ENCODE measurements at regions not wholly inside any gene's neighbourhood (a gene's known extent, or its start where the extent isn't known, plus 50 kb on each side); places are given as distances from the start of the nearest gene placed in this dataset.

DNA sequence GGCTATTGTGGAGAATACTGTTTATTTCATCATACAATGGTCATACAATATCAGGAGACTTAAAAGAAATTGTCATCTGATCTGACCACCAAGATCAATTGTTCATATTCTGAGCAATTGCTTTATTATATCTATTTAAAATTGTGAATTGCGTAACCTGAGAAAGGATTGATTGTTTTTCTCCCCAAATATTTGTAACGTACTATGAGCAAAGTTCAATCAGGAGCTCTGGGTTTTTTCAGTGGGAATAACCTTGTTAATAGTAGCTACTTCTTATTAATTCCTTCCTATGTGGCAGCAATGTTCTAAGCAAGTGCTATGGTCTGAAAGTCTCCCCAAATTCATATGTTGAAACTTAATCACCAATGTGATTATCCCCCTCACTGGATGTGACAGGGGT, 323.1 kb downstream of the ZPLD1 start:
- TF ChIP-seq, protein P1, sequence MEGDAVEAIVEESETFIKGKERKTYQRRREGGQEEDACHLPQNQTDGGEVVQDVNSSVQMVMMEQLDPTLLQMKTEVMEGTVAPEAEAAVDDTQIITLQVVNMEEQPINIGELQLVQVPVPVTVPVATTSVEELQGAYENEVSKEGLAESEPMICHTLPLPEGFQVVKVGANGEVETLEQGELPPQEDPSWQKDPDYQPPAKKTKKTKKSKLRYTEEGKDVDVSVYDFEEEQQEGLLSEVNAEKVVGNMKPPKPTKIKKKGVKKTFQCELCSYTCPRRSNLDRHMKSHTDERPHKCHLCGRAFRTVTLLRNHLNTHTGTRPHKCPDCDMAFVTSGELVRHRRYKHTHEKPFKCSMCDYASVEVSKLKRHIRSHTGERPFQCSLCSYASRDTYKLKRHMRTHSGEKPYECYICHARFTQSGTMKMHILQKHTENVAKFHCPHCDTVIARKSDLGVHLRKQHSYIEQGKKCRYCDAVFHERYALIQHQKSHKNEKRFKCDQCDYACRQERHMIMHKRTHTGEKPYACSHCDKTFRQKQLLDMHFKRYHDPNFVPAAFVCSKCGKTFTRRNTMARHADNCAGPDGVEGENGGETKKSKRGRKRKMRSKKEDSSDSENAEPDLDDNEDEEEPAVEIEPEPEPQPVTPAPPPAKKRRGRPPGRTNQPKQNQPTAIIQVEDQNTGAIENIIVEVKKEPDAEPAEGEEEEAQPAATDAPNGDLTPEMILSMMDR (conservative IDR thresholded peaks at IDR 0.05): no peak
- Histone ChIP-seq H2BK20ac (ENCODE audit: low read depth, low read length, poor library complexity, severe bottlenecking) (no peak overlapping the region), H3K4me2 (ENCODE audit: insufficient read depth, insufficient read length, low read length) (no peak overlapping the region), H3K79me2 (ENCODE audit: insufficient read depth, low read length) (no peaks in the 10 kb centered on the region), H3K27ac (ENCODE audit: insufficient read length, low read depth, low read length) (no peak overlapping the region), H2AK5ac (ENCODE audit: insufficient read length, low read length) (no peak overlapping the region), H3K4me1 (ENCODE audit: insufficient read depth, low read length) (no peaks in the 10 kb centered on the region), H4K91ac (ENCODE audit: insufficient read length, low read depth, low read length) (no peak overlapping the region), H3K23me2 (ENCODE audit: insufficient read length, low read depth, low read length, poor library complexity, severe bottlenecking) (no peaks in the 10 kb centered on the region), H3T11ph (ENCODE audit: low read length) (no peak overlapping the region), H3K23ac (ENCODE audit: insufficient read length, low read depth, low read length) (no peak overlapping the region), H2AFZ (ENCODE audit: low read length) (no peak overlapping the region), H2BK15ac (ENCODE audit: low read depth, low read length) (no peak overlapping the region), H3K9ac (ENCODE audit: extremely low read depth, insufficient read length, low read length) (no peak overlapping the region), H4K5ac (ENCODE audit: insufficient read length, low read depth, low read length) (no peak overlapping the region), H4K8ac (replicated peaks; ENCODE audit: insufficient read length, low read depth, low read length) (no peak overlapping the region), H4K20me1 (ENCODE audit: control insufficient read depth, insufficient read depth, insufficient read length) (no peaks in the 10 kb centered on the region), H3K79me1 (ENCODE audit: insufficient read depth, low read depth, low read length, poor library complexity, severe bottlenecking) (no peaks in the 10 kb centered on the region), H2BK5ac (ENCODE audit: insufficient read length, low read length) (no peak overlapping the region), H3K14ac (ENCODE audit: insufficient read depth, low read length) (no peak overlapping the region), H3K4ac (ENCODE audit: low read depth, low read length) (no peak overlapping the region), H2BK12ac (ENCODE audit: insufficient read length, low read depth, low read length) (no peak overlapping the region), H2BK120ac (ENCODE audit: low read depth, low read length, poor library complexity, severe bottlenecking) (no peak overlapping the region), H3K27me3 (ENCODE audit: insufficient read depth, low read length) (no peaks in the 10 kb centered on the region), H3K18ac (ENCODE audit: insufficient read length, low read depth, low read length) (no peak overlapping the region), H3K9me3 (ENCODE audit: control insufficient read depth, low read depth, low read length) (no peaks in the 10 kb centered on the region), H3K56ac (ENCODE audit: insufficient read length, low read depth, low read length) (no peak overlapping the region)
- no CpG with 5 or more reads among the region's 2 CpGs for WGBS (ENCODE audit: extremely low coverage, insufficient read length, low lambda C conversion rate)
- no peak overlapping the region for H3K4me3 Mint-ChIP-seq
- no peaks in the 10 kb centered on the region for H3K9me3 Mint-ChIP-seq
- H3K27ac Mint-ChIP-seq: no peak overlapping the region
- H3K36me3 Mint-ChIP-seq (ENCODE audit: insufficient read depth in 1 of 3, low read depth in 3 of 3): no peaks in the 10 kb centered on the region
- H3K4me1 Mint-ChIP-seq: peaks cover 0 to 5% of the 10 kb centered on the region in 2 experiments; a peak in 1 of 4 replicates
- DNase-seq: no peak
- no peaks in the 10 kb centered on the region for H3K27me3 Mint-ChIP-seq (ENCODE audit: low read depth)
